ENCODE measurements at regions not wholly inside any gene's neighbourhood (a gene's known extent, or its start where the extent isn't known, plus 50 kb on each side); places are given as distances from the start of the nearest gene placed in this dataset.
A peak's percentile ranks its signal among the peaks of the same experiment; 100 is the strongest.

DNA sequence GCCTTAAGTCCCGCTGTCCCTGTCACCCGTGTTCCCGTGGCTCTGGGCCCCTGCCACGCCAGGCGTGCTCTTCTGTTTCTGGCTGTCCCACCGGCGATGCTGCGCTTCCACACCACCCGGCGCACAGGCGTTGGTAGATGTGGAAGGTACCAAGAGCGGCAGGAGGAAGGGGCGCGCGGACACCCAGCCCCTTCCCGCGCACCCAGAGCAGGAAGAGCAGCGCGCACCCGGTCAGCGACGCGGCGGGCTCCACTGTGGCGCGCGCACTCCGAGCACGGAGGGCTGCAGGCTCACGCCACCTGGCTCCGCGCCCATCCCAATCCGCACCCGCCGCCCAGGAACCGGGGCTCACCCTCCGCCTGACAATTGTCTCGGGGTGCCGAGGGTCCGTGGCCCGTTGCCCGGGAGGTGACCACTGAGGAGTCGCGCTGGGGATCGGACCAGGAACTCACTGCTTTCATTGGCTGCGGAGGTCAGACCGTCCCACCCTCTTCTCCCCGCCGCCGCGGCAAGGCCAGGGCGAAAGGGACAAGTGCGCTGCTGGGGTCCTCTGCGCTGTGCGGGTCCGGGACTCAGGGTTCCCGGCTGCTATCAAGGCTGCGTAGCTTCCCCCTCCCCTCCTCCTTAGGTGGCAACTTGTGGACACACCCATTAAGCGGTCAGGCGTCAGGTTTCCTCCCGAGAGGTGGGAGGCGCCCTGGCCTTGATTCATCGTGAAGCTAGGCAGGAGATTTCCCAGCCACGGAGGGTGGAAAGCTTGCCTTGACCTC lies 121.6 kb upstream of the ZNF92 start:
- peak overlapping the region; percentile 70 to 99 for H3K4me3 ChIP-seq (ENCODE audit: low read depth in 1 of 2, low read length in 2 of 2)
- H3K4me1 ChIP-seq (ENCODE audit: control insufficient read depth in 1 of 2, insufficient read depth in 2 of 2, low read length in 2 of 2) = peaks cover 0 to 8% of the 10 kb centered on the region in 2 donors
- no peaks in the 10 kb centered on the region for H3K9me3 ChIP-seq (ENCODE audit: control insufficient read depth in 1 of 2, low read length in 2 of 2)
- no peak overlapping the region for H3K27ac ChIP-seq (ENCODE audit: low read length)
- H3K27me3 ChIP-seq (ENCODE audit: low read depth, low read length) = no peaks in the 10 kb centered on the region
- no peaks in the 10 kb centered on the region for H3K36me3 ChIP-seq (ENCODE audit: control insufficient read depth in 1 of 2, insufficient read depth in 2 of 2, low read length in 2 of 2)

GRCh38 chr7:65250697-65251395 lies 122.8 kb upstream of the ZNF92 start:
- H3K4me3 ChIP-seq (ENCODE audit: low read depth in 1 of 2, low read length in 2 of 2) = no peak overlapping the region
- H3K9me3 ChIP-seq (ENCODE audit: control insufficient read depth in 1 of 2, low read length in 2 of 2) = no peaks in the 10 kb centered on the region
- peaks cover 0 to 8% of the 10 kb centered on the region in 2 donors for H3K4me1 ChIP-seq (ENCODE audit: control insufficient read depth in 1 of 2, insufficient read depth in 2 of 2, low read length in 2 of 2)
- H3K27me3 ChIP-seq (ENCODE audit: low read depth, low read length) = no peaks in the 10 kb centered on the region
- H3K36me3 ChIP-seq (ENCODE audit: control insufficient read depth in 1 of 2, insufficient read depth in 2 of 2, low read length in 2 of 2) = no peaks in the 10 kb centered on the region
- H3K27ac ChIP-seq (ENCODE audit: low read length) = no peak overlapping the region

DNA sequence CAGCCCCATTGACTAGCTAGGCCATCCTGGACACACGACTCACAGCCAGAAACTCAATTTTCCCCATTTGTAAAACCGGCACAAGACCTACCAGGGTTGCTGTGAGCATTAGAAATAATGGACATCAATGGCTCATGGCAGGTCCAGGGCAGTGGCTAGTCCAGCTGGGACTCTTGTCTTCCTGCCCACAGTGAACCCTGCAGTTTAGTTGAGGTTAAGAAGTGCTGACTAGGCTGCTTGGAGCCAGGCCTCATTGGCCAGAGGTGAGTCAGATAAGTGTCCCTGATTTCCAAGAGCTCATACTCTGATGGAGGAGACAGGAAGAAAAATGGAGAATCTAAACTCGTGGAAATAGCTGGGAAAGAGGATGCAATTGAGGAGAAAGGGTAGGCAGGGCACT lies 123.4 kb upstream of the ZNF92 start:
- Histone ChIP-seq H3K27ac (ENCODE audit: low read length) (no peak overlapping the region), H3K9me3 (ENCODE audit: control insufficient read depth in 1 of 2, low read length in 2 of 2) (no peaks in the 10 kb centered on the region)

DNA sequence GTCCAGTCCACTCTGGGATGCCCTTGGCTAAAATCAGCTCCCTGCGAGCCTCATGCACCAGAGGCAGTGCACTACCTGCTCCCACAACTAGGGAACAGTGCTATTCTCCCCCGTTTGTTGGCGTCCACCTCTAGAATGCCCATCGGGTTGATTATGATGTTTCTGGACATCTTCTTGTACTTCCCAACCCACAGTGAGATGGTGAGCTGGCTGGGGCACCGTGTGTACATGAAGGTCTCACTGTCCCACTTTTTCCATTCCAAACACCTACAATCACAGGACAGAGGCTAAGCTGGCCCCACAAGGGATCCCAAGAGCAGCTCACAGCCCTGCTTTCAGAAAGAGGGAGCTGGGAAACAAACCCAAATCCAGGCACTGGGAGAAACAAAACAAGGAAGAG lies 126.2 kb upstream of the ZNF92 start:
- Histone ChIP-seq H3K4me3 (ENCODE audit: low read depth in 1 of 2, low read length in 2 of 2) (no peak overlapping the region), H3K27me3 (ENCODE audit: low read depth, low read length) (no peaks in the 10 kb centered on the region), H3K9me3 (ENCODE audit: control insufficient read depth in 1 of 2, low read length in 2 of 2) (no peaks in the 10 kb centered on the region), H3K4me1 (ENCODE audit: control insufficient read depth in 1 of 2, insufficient read depth in 2 of 2, low read length in 2 of 2) (peaks cover 0 to 8% of the 10 kb centered on the region in 2 donors), H3K27ac (ENCODE audit: low read length) (no peak overlapping the region), H3K36me3 (ENCODE audit: control insufficient read depth in 1 of 2, insufficient read depth in 2 of 2, low read length in 2 of 2) (no peaks in the 10 kb centered on the region)

More for the DNA sequence above, 123.4 kb upstream of the ZNF92 start:
- Histone ChIP-seq H3K36me3 (ENCODE audit: control insufficient read depth in 1 of 2, insufficient read depth in 2 of 2, low read length in 2 of 2) (no peaks in the 10 kb centered on the region), H3K4me3 (ENCODE audit: low read depth in 1 of 2, low read length in 2 of 2) (no peak overlapping the region), H3K27me3 (ENCODE audit: low read depth, low read length) (no peaks in the 10 kb centered on the region), H3K4me1 (ENCODE audit: control insufficient read depth in 1 of 2, insufficient read depth in 2 of 2, low read length in 2 of 2) (peaks cover 0 to 8% of the 10 kb centered on the region in 2 donors)

DNA sequence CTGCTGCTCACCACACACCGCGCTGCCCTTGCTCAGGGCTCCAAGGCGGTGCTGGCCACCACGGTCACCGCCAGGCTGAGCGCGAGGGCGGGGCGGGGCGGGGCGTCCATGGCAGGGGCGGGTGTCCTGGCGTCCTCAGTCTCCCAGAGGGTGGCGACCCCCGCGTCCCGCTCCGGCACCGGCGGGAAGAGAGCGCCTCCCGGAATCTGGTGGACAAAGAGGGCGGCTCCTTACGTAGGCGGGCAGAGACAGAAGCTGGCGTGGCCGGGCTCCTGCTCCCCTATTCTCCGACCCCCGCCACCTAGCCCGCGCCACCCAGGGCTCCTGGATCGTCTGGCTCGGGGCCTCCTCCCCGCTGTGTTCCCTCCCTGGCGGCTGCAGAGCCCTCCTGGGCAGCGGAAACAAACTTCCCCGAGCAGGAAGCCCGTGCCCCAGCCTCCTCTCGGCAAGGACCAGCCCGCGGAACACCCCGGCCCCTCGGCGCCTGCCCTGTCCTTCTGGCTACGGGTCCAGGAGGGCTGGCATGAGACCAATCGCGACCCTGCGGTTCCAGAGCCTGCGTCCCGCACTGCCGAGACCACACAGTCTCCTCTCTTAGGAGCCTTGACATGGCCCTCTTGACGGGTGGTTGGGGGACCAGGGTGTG lies 133.8 kb upstream of the ZNF92 start:
- H3K27me3 ChIP-seq (ENCODE audit: low read depth, low read length) = no peaks in the 10 kb centered on the region
- no peaks in the 10 kb centered on the region for H3K36me3 ChIP-seq (ENCODE audit: control insufficient read depth in 1 of 2, insufficient read depth in 2 of 2, low read length in 2 of 2)
- no peak overlapping the region for H3K27ac ChIP-seq (ENCODE audit: low read length)
- H3K4me3 ChIP-seq (ENCODE audit: low read depth in 1 of 2, low read length in 2 of 2) = peak overlapping the region; percentile 39 to 61
- H3K9me3 ChIP-seq (ENCODE audit: control insufficient read depth in 1 of 2, low read length in 2 of 2) = no peaks in the 10 kb centered on the region
- H3K4me1 ChIP-seq (ENCODE audit: control insufficient read depth in 1 of 2, insufficient read depth in 2 of 2, low read length in 2 of 2) = no peaks in the 10 kb centered on the region

DNA sequence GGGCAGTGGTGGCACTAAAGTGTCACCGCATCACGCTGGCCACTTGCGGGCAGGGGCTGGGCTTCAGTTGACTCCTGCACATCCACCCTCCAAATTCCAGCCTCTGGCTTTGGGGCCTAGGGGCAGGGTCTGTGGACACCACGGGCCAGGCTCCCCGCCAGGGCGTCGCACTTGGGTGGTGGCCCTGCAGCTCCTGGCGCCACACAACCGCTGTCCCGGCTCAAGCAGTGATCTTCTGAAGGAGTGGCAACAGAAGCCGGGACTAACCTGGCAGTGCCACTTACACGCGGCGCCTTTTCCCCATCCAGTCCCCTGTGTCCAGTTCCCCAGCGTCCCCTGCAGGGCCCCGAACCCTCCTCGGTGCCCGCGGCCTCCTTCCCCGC lies 134.3 kb upstream of the ZNF92 start:
- no peak overlapping the region for H3K27ac ChIP-seq (ENCODE audit: low read length)
- H3K36me3 ChIP-seq (ENCODE audit: control insufficient read depth in 1 of 2, insufficient read depth in 2 of 2, low read length in 2 of 2) = no peaks in the 10 kb centered on the region
- H3K9me3 ChIP-seq (ENCODE audit: control insufficient read depth in 1 of 2, low read length in 2 of 2) = no peaks in the 10 kb centered on the region
- no peaks in the 10 kb centered on the region for H3K27me3 ChIP-seq (ENCODE audit: low read depth, low read length)
- H3K4me3 ChIP-seq (ENCODE audit: low read depth in 1 of 2, low read length in 2 of 2) = peak overlapping the region in 1 of 2 donors; percentile 61
- H3K4me1 ChIP-seq (ENCODE audit: control insufficient read depth in 1 of 2, insufficient read depth in 2 of 2, low read length in 2 of 2) = no peaks in the 10 kb centered on the region

DNA sequence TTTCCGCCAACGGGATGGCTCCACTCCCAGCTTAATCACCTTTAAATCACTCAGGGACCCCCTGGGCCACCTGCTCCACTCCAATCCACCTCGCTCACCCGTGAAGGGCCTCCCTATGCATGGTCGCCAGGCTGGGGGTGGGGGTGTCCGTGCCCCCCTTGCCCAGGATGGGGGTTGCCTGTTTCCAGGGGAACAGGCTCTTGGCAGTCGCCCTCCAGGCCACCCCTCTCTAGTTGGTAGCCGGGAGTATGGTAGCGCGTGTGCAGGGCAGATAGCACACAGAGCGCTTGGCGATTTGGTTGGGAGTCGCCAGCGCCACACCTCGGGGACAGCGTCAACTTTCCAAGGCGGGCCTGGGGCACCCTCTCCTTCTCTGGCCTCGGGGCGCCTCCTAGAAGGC lies 134.9 kb upstream of the ZNF92 start:
- no peaks in the 10 kb centered on the region for H3K36me3 ChIP-seq (ENCODE audit: control insufficient read depth in 1 of 2, insufficient read depth in 2 of 2, low read length in 2 of 2)
- no peaks in the 10 kb centered on the region for H3K4me1 ChIP-seq (ENCODE audit: control insufficient read depth in 1 of 2, insufficient read depth in 2 of 2, low read length in 2 of 2)
- no peak overlapping the region for H3K27ac ChIP-seq (ENCODE audit: low read length)
- no peak overlapping the region for H3K4me3 ChIP-seq (ENCODE audit: low read depth in 1 of 2, low read length in 2 of 2)
- no peaks in the 10 kb centered on the region for H3K27me3 ChIP-seq (ENCODE audit: low read depth, low read length)
- H3K9me3 ChIP-seq (ENCODE audit: control insufficient read depth in 1 of 2, low read length in 2 of 2) = no peaks in the 10 kb centered on the region

DNA sequence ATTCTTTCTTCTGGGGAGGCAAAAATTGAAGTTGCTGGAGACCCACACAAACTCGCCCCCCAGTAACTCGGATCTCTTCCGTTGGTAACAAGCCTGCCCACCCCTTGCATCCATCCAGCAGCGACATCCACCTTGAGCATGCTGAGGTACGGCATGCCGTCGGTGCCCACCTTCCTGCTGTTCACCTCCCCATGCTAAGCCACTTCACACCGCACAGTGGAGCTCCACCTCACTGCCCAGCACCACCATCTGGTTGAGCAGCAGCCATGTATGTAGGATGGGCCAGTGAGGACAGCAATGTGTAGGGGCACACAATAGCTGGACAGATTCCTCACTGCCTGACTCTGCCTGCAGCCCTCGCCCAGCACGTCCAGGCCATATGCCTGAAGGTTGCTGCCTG lies 138.1 kb upstream of the ZNF92 start:
- Histone ChIP-seq H3K36me3 (ENCODE audit: control insufficient read depth in 1 of 2, insufficient read depth in 2 of 2, low read length in 2 of 2) (no peaks in the 10 kb centered on the region), H3K4me3 (ENCODE audit: low read depth in 1 of 2, low read length in 2 of 2) (no peak overlapping the region), H3K9me3 (ENCODE audit: control insufficient read depth in 1 of 2, low read length in 2 of 2) (no peaks in the 10 kb centered on the region), H3K27me3 (ENCODE audit: low read depth, low read length) (no peaks in the 10 kb centered on the region), H3K4me1 (ENCODE audit: control insufficient read depth in 1 of 2, insufficient read depth in 2 of 2, low read length in 2 of 2) (no peaks in the 10 kb centered on the region), H3K27ac (ENCODE audit: low read length) (no peak overlapping the region)

- Histone ChIP-seq H3K36me3 (ENCODE audit: control insufficient read depth in 1 of 2, insufficient read depth in 2 of 2, low read length in 2 of 2) (no peaks in the 10 kb centered on the region), H3K27ac (ENCODE audit: low read length) (no peak overlapping the region), H3K27me3 (ENCODE audit: low read depth, low read length) (no peaks in the 10 kb centered on the region), H3K4me1 (ENCODE audit: control insufficient read depth in 1 of 2, insufficient read depth in 2 of 2, low read length in 2 of 2) (no peaks in the 10 kb centered on the region), H3K9me3 (ENCODE audit: control insufficient read depth in 1 of 2, low read length in 2 of 2) (no peaks in the 10 kb centered on the region), H3K4me3 (ENCODE audit: low read depth in 1 of 2, low read length in 2 of 2) (no peak overlapping the region)
Measured at GRCh38 chr7:65233409-65234034, 140.1 kb upstream of the ZNF92 start.

DNA sequence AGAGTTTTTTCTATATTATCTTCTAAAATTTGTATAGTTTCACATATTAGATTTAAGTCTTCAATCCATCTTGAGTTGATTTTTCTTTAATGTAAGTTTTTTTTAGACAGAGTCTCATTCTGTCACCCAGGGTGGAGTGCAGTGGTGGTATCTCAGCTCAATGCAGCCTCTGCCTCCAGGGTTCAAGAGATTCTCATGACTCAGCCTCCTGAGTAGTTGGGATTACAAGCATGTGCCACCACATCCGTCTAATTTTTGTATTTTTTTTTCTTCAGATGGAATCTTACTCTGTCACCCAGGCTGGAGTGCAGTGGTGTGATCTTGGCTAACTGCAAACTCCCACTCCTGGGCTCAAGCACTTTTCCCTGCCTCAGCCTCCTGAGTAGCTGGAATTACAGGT lies 143.4 kb upstream of the ZNF92 start:
- no peaks in the 10 kb centered on the region for H3K27me3 ChIP-seq (ENCODE audit: low read depth, low read length)
- no peaks in the 10 kb centered on the region for H3K4me1 ChIP-seq (ENCODE audit: control insufficient read depth in 1 of 2, insufficient read depth in 2 of 2, low read length in 2 of 2)

DNA sequence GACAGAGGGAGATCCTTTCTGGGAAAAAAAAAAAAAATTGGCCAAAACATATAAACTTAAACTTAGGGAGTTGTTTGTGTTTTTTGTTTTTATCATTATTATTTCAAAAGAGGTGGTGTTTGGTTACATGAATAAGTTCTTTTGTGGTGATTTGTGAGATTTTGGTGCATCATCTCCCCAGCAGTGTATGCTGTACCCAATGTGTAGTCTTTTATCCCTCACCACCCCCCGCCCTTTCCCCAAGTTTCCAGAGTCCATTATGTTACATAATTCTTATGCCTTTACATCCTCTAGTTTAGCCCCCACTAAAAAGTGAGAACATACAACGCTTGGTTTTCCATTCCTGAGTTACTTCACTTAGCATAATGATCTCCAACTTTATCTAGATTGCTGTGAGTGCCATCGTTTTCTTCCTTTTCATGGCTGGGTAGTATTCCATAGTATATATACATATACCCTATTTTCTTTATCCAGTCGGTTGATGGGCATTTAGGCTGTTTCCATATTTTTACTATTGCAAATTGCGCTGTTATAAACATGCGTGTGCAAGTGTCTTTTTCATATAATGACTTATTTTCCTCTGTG lies 148.1 kb upstream of the ZNF92 start:
- Histone ChIP-seq H3K4me3 (ENCODE audit: low read depth in 1 of 2, low read length in 2 of 2) (no peak overlapping the region), H3K27ac (ENCODE audit: low read length) (no peak overlapping the region), H3K9me3 (ENCODE audit: control insufficient read depth in 1 of 2, low read length in 2 of 2) (no peaks in the 10 kb centered on the region), H3K36me3 (ENCODE audit: control insufficient read depth in 1 of 2, insufficient read depth in 2 of 2, low read length in 2 of 2) (no peaks in the 10 kb centered on the region), H3K27me3 (ENCODE audit: low read depth, low read length) (no peaks in the 10 kb centered on the region), H3K4me1 (ENCODE audit: control insufficient read depth in 1 of 2, insufficient read depth in 2 of 2, low read length in 2 of 2) (no peaks in the 10 kb centered on the region)

More for the DNA sequence above, 143.4 kb upstream of the ZNF92 start:
- no peaks in the 10 kb centered on the region for H3K9me3 ChIP-seq (ENCODE audit: control insufficient read depth in 1 of 2, low read length in 2 of 2)
- H3K4me3 ChIP-seq (ENCODE audit: low read depth in 1 of 2, low read length in 2 of 2) = no peak overlapping the region
- H3K36me3 ChIP-seq (ENCODE audit: control insufficient read depth in 1 of 2, insufficient read depth in 2 of 2, low read length in 2 of 2) = no peaks in the 10 kb centered on the region
- H3K27ac ChIP-seq (ENCODE audit: low read length) = no peak overlapping the region

Data from muscle layer of duodenum (tissue), 2 donors.